Vagina (tissue), 2 donors: ENCODE measurements at regions not wholly inside any gene's neighbourhood (a gene's known extent, or its start where the extent isn't known, plus 50 kb on each side); places are given as distances from the start of the nearest gene placed in this dataset.

Experiments used
- DNase-seq, 2 donors: peaks; one replicate each; pipeline ENCODE4 v3.0.0-alpha.2; 2017; ENCODE audit errors: extremely low spot score in 2 of 2
- H3K27ac ChIP-seq: fragments of 200-600 bp; sonication (generic); one replicate; pipeline ENCODE4 v1.5.1; 2019
- H3K27me3 ChIP-seq: fragments of 200-600 bp; sonication (generic); one replicate; pipeline ENCODE4 v1.5.1; 2019
- H3K36me3 ChIP-seq, 2 donors: fragments of 200-600 bp; sonication (generic); one replicate each; pipeline ENCODE4 v1.5.1; 2017 to 2019
- H3K4me1 ChIP-seq: fragments of 200-600 bp; sonication (generic); one replicate; pipeline ENCODE4 v1.5.1; 2019
- H3K4me3 ChIP-seq, 2 donors: fragments of 200-600 bp; sonication (generic); 1 replicate in 1 of 2; 2 replicates in 1 of 2; pipeline ENCODE4 v1.5.1; 2016 to 2019
- H3K9me3 ChIP-seq: fragments of 200-600 bp; sonication (generic); one replicate; pipeline ENCODE4 v1.5.1; 2019
- POLR2A ChIP-seq, 2 donors: fragments of 450-650 bp; IDR thresholded peaks; one replicate each; pipeline ENCODE4 v1.6.1; 2017; ENCODE audit warnings: antibody characterized with exemption in 2 of 2, mild to moderate bottlenecking in 2 of 2, moderate library complexity in 2 of 2
- POLR2AphosphoS5 ChIP-seq, 2 donors: sonication (generic); formaldehyde crosslinking; IDR thresholded peaks; one replicate each; pipeline ENCODE4 v1.9.0; 2017; ENCODE audit warnings: antibody characterized with exemption in 2 of 2, mild to moderate bottlenecking in 2 of 2, low read depth in 1 of 2; ENCODE audit not compliant: insufficient read depth in 1 of 2
- intact Hi-C: fragments of 100-400 bp; cut with DNase I; formaldehyde crosslinking; loops from one replicate; pipeline ENCODE4 v1.15.1; 2023
- TF ChIP-seq, protein P1 (sequence below), 3 experiments: fragments of 450-650 bp in 2 of 3; fragments of 200-600 bp in 1 of 3; sonication (generic) in 1 of 3; IDR thresholded peaks; one replicate each; pipeline ENCODE4 v1.5.1; 2017 to 2019; ENCODE audit warnings: antibody characterized with exemption in 3 of 3, mild to moderate bottlenecking in 2 of 3, moderate library complexity in 2 of 3

GRCh38 chr3:64932666-64933342, 245.0 kb upstream of the ADAMTS9 start:
- no peak for DNase-seq
- peaks cover 28% of the 10 kb centered on the region for H3K4me1 ChIP-seq
- TF ChIP-seq, protein P1, sequence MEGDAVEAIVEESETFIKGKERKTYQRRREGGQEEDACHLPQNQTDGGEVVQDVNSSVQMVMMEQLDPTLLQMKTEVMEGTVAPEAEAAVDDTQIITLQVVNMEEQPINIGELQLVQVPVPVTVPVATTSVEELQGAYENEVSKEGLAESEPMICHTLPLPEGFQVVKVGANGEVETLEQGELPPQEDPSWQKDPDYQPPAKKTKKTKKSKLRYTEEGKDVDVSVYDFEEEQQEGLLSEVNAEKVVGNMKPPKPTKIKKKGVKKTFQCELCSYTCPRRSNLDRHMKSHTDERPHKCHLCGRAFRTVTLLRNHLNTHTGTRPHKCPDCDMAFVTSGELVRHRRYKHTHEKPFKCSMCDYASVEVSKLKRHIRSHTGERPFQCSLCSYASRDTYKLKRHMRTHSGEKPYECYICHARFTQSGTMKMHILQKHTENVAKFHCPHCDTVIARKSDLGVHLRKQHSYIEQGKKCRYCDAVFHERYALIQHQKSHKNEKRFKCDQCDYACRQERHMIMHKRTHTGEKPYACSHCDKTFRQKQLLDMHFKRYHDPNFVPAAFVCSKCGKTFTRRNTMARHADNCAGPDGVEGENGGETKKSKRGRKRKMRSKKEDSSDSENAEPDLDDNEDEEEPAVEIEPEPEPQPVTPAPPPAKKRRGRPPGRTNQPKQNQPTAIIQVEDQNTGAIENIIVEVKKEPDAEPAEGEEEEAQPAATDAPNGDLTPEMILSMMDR (IDR thresholded peaks at IDR 0.05), result no peak
- TF ChIP-seq POLR2AphosphoS5 (IDR thresholded peaks at IDR 0.05; ENCODE audit: insufficient read depth in 1 of 2, low read depth in 1 of 2) (peak in 1 of 2 donors; percentile 57), POLR2A (IDR thresholded peaks at IDR 0.05) (no peak)
- H3K27ac ChIP-seq, result no peak overlapping the region
- H3K9me3 ChIP-seq, result no peaks in the 10 kb centered on the region
- no peaks in the 10 kb centered on the region for H3K27me3 ChIP-seq
- H3K4me3 ChIP-seq, result no peak overlapping the region
- intact Hi-C loops, result no loop called here
- no peaks in the 10 kb centered on the region for H3K36me3 ChIP-seq

DNA sequence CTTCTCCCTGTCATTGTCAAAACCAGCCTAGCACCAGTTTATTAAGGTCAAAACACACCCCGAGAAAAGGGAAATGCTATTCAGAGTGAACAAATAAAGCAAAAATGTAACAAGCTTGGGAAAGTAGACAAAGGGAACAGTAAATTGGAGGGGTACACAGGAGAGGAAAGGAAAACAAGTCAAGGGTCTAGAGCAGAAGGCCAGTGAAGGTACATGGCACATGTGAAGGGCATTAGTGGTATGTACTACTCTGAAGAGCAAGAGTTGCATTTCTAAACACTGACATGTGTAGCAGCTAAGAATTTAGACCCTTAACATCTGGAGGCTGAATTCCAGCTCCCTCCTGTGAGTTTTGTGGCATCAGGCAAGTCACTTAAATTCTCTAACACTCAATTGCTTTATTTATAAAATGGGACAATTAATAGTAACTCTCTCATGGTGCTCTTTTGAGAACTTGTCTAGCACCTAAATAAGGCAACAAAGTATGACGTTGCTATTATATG, 244.3 kb upstream of the ADAMTS9 start:
- TF ChIP-seq POLR2AphosphoS5 (IDR thresholded peaks at IDR 0.05; ENCODE audit: insufficient read depth in 1 of 2, low read depth in 1 of 2), result no peak
- no peak for TF ChIP-seq POLR2A (IDR thresholded peaks at IDR 0.05)
- TF ChIP-seq, protein P1 (IDR thresholded peaks at IDR 0.05), result no peak
- Histone ChIP-seq H3K27me3 (no peaks in the 10 kb centered on the region), H3K27ac (no peak overlapping the region), H3K4me3 (no peak overlapping the region), H3K4me1 (peaks cover 21% of the 10 kb centered on the region), H3K36me3 (no peaks in the 10 kb centered on the region), H3K9me3 (no peaks in the 10 kb centered on the region)
- intact Hi-C loops, result no loop called here
- DNase-seq, result no peak

- no peaks in the 10 kb centered on the region for H3K27me3 ChIP-seq
- H3K36me3 ChIP-seq, result no peaks in the 10 kb centered on the region
- H3K9me3 ChIP-seq, result no peaks in the 10 kb centered on the region
- H3K4me3 ChIP-seq, result no peak overlapping the region
- TF ChIP-seq, protein P1 (IDR thresholded peaks at IDR 0.05), result no peak
- TF ChIP-seq POLR2A (IDR thresholded peaks at IDR 0.05) (no peak), POLR2AphosphoS5 (IDR thresholded peaks at IDR 0.05; ENCODE audit: insufficient read depth in 1 of 2, low read depth in 1 of 2) (no peak)
- intact Hi-C loops, result no loop called here
- peaks cover 13% of the 10 kb centered on the region for H3K4me1 ChIP-seq
- H3K27ac ChIP-seq, result no peak overlapping the region
- no peak for DNase-seq
These were observed 243.1 kb upstream of the ADAMTS9 start for GRCh38 chr3:64930891-64931290.

DNA sequence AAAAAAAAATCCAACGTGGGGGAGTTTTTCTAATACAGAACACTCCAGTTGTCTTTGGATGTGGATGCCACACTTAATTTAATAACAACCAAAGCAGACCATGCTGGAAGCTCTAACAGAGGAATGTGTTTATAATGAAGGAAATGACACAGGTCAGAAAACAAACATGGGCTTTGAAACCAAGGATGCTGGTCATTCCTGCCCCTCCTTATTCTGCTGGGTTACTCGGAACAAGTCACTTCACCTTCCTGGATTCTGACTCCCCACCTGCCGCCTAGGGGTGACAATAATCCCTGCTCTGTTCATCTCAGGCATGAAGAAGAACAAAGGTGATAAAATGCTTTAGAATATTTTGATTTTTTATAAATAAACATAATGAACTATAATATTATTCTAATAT, 240.9 kb upstream of the ADAMTS9 start:
- no peaks in the 10 kb centered on the region for H3K9me3 ChIP-seq
- no peaks in the 10 kb centered on the region for H3K36me3 ChIP-seq
- H3K27me3 ChIP-seq, result no peaks in the 10 kb centered on the region
- no peak overlapping the region for H3K4me3 ChIP-seq
- intact Hi-C loops, result no loop called here
- DNase-seq, result no peak
- no peaks in the 10 kb centered on the region for H3K4me1 ChIP-seq
- H3K27ac ChIP-seq, result no peak overlapping the region
- TF ChIP-seq POLR2AphosphoS5 (IDR thresholded peaks at IDR 0.05; ENCODE audit: insufficient read depth in 1 of 2, low read depth in 1 of 2) (no peak), POLR2A (IDR thresholded peaks at IDR 0.05) (no peak)
- TF ChIP-seq, protein P1 (IDR thresholded peaks at IDR 0.05), result no peak

GRCh38 chr3:64927689-64928088, 239.9 kb upstream of the ADAMTS9 start:
- Histone ChIP-seq H3K36me3 (no peaks in the 10 kb centered on the region), H3K27ac (no peak overlapping the region), H3K27me3 (no peaks in the 10 kb centered on the region), H3K4me1 (no peaks in the 10 kb centered on the region), H3K9me3 (no peaks in the 10 kb centered on the region), H3K4me3 (no peak overlapping the region)
- intact Hi-C loops, result no loop called here
- DNase-seq, result no peak
- TF ChIP-seq, protein P1 (IDR thresholded peaks at IDR 0.05), result no peak
- TF ChIP-seq POLR2AphosphoS5 (IDR thresholded peaks at IDR 0.05; ENCODE audit: insufficient read depth in 1 of 2, low read depth in 1 of 2) (no peak), POLR2A (IDR thresholded peaks at IDR 0.05) (no peak)
